SJCRH30 (cell line): ENCODE measurements at regions not wholly inside any gene's neighbourhood (a gene's known extent, or its start where the extent isn't known, plus 50 kb on each side); places are given as distances from the start of the nearest gene placed in this dataset.

Source experiments
- DNase-seq, 2 experiments: peaks; one replicate each; pipeline ENCODE4 v3.0.0-alpha.2; 2015 to 2020
- H3K27ac ChIP-seq: fragments of 250-450 bp; sonication (Bioruptor Pico); 2 replicates; pipeline ENCODE4 v1.5.1; 2020; ENCODE audit warnings: mild to moderate bottlenecking, moderate library complexity
- H3K27me3 ChIP-seq: fragments of 250-450 bp; sonication (Bioruptor Pico); 2 replicates; pipeline ENCODE4 v1.5.1; 2020; ENCODE audit warnings: mild to moderate bottlenecking, moderate library complexity
- H3K36me3 ChIP-seq: fragments of 250-450 bp; sonication (Bioruptor Pico); 2 replicates; pipeline ENCODE4 v1.5.1; 2020; ENCODE audit warnings: mild to moderate bottlenecking, moderate library complexity
- H3K4me1 ChIP-seq: fragments of 250-450 bp; sonication (Bioruptor Pico); 2 replicates; pipeline ENCODE4 v1.5.1; 2020; ENCODE audit warnings: mild to moderate bottlenecking, moderate library complexity
- H3K4me3 ChIP-seq: fragments of 250-450 bp; sonication (Bioruptor Pico); 2 replicates; pipeline ENCODE4 v1.5.1; 2020; ENCODE audit warnings: mild to moderate bottlenecking, moderate library complexity
- H3K9me3 ChIP-seq: fragments of 250-450 bp; sonication (Bioruptor Pico); replicated peaks from 2 replicates; pipeline ENCODE4 v1.5.1; 2020; ENCODE audit warnings: mild to moderate bottlenecking, moderate library complexity

GRCh38 chr6:2433711-2434110, 188.3 kb upstream of the GMDS start:
- H3K9me3 ChIP-seq = no peaks in the 10 kb centered on the region
- H3K4me1 ChIP-seq = peaks cover 22% of the 10 kb centered on the region
- DNase-seq = no peak
- no peaks in the 10 kb centered on the region for H3K36me3 ChIP-seq
- H3K27ac ChIP-seq = no peak overlapping the region
- no peak overlapping the region for H3K4me3 ChIP-seq
- no peaks in the 10 kb centered on the region for H3K27me3 ChIP-seq

- no peak overlapping the region for H3K4me3 ChIP-seq
- no peaks in the 10 kb centered on the region for H3K36me3 ChIP-seq
- H3K4me1 ChIP-seq = peaks cover 22% of the 10 kb centered on the region
- no peak overlapping the region for H3K27ac ChIP-seq
- no peak for DNase-seq
- no peaks in the 10 kb centered on the region for H3K27me3 ChIP-seq
- H3K9me3 ChIP-seq = no peaks in the 10 kb centered on the region
These were observed 187.9 kb upstream of the GMDS start for GRCh38 chr6:2433266-2433665.

DNA sequence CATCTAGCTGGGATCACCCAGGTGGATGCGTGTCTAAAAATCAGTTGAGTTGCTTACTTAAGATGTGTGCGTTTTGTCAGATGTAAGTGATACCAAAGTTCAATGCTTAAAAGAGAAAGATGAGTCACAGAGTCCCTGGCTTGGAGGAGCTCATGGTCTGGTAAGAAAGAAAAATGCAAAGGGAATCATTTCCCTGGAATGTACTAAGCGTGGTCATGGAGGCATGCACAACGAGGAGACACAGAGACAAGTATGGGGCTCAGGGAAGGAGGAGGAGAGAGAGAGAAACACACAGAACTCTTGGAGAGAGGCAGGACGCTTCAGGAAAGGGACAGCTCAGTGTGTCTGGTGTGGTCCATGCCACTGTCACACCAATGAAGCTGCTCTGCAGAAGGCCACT, 186.9 kb upstream of the GMDS start:
- Histone ChIP-seq H3K9me3 (no peaks in the 10 kb centered on the region), H3K27me3 (no peaks in the 10 kb centered on the region), H3K27ac (no peak overlapping the region), H3K4me1 (peaks cover 22% of the 10 kb centered on the region), H3K4me3 (no peak overlapping the region), H3K36me3 (no peaks in the 10 kb centered on the region)
- DNase-seq = no peak

DNA sequence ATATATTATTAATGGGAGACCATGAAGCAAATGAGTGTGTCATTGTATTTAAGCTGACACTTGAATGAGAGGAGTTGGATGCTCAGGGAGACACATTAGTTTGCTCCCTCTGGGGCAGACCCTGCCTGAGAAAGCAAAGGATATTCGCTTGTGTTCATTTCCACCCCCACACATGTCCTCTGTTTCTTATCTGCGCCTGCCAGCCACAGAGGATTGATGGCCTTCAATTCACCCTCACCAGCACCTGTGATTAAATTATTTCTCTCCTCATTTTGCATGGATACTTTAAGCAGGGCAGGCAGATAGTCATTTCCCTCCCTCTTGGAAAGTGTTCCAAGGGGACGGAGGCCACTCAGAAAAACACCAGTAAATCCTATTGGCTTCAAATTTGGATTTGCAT, 185.2 kb upstream of the GMDS start:
- no peaks in the 10 kb centered on the region for H3K27me3 ChIP-seq
- no peaks in the 10 kb centered on the region for H3K36me3 ChIP-seq
- no peak for DNase-seq
- no peak overlapping the region for H3K4me3 ChIP-seq
- H3K9me3 ChIP-seq = no peaks in the 10 kb centered on the region
- H3K4me1 ChIP-seq = peaks cover 12% of the 10 kb centered on the region
- no peak overlapping the region for H3K27ac ChIP-seq

GRCh38 chr6:2429460-2429859, 184.1 kb upstream of the GMDS start:
- DNase-seq = no peak
- peaks cover 4% of the 10 kb centered on the region; the same call in 1 of the 2 replicates for H3K4me1 ChIP-seq
- no peak overlapping the region for H3K27ac ChIP-seq
- no peaks in the 10 kb centered on the region for H3K36me3 ChIP-seq
- no peaks in the 10 kb centered on the region for H3K9me3 ChIP-seq
- H3K4me3 ChIP-seq = no peak overlapping the region
- H3K27me3 ChIP-seq = no peaks in the 10 kb centered on the region

DNA sequence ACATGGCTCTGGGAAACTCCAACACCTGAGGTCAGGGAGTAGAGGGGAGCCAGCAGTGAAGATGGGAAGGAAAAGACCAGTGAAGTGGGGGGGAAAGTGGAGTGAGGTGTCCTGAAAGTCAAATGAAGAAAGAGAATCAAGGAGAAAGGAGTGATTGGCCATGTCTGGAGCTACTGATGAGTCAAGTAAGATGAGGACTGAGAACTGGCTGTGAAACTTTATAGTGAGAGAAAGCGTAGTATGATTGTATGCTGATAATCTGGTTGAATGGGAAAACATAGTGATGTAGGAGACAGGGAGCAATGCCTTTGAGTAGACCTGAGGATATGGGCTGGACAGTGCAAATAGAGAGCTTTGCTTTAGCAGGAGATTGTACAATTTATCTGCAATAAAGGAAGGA, 183.6 kb upstream of the GMDS start:
- DNase-seq = no peak
- H3K27ac ChIP-seq = no peak overlapping the region
- no peak overlapping the region for H3K4me3 ChIP-seq
- H3K9me3 ChIP-seq = no peaks in the 10 kb centered on the region
- no peaks in the 10 kb centered on the region for H3K36me3 ChIP-seq
- H3K4me1 ChIP-seq = no peaks in the 10 kb centered on the region
- H3K27me3 ChIP-seq = no peaks in the 10 kb centered on the region

DNA sequence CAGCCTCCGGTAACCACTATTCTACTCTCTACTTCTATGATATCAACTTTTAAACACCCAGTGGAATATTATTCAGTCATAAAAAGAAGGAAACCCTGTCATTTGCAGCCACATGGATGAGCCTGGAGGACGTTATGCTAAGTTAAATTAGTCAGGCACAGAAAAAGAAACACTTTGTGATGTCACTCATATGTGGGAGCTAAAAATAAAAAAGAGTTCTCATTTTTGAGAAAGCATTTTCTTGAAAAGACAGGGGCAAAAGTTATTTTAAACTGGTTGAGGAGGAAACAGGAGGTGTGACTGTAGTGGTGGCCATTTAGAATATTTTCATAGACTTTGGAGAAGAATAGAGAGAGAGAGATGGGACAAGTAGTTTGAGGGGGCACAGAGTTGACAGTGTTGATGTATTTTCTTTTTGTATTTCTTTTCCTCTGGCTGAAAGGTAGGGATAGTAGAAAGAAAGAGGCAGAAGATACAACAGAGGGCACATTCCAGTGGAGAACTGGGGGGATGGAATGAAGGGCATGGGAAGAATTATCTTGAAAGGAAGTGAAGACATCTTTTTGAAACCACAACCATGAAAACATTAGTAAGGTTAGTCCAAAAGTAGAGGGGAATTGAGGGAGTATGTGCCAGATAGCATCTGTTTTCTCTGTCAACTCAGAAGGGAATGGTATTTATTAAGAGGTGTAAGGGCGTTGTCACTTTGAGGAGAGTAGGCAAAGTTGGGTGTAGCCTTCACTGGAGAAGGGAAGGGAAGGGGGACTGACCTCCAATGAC, 181.3 kb upstream of the GMDS start:
- no peak for DNase-seq
- H3K4me1 ChIP-seq = no peaks in the 10 kb centered on the region
- no peaks in the 10 kb centered on the region for H3K27me3 ChIP-seq
- H3K4me3 ChIP-seq = no peak overlapping the region
- H3K9me3 ChIP-seq = no peaks in the 10 kb centered on the region
- H3K36me3 ChIP-seq = no peaks in the 10 kb centered on the region
- no peak overlapping the region for H3K27ac ChIP-seq

DNA sequence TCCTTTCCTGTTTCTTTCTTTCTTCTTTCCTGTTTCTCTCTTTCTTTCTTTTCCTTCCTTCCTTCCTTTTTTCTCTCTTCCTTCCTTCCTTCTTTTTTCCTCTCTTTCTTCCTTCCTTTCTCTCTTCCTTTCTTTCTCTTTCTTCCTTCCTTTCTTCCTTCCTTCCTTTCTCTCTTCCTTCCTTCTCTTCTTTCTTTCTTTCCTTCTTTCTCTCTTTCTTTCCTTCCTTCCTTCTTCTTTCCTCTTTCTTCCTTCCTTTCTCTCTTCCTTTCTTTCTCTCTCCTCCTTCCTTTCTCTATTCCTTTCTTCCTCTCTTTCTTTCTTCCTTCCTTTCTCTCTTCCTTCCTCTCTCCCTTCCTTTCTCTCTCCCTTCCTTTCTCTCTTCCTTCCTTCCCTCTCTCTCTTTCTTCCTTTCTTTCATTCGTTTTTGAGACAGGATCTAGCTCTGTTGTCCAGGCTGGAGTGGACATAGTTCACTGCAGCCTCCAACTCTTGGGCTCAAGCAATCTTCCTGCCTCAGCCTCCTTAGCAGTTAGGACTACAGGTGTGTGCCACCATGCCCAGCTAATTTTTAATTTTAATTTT, 170.8 kb upstream of the GMDS start:
- Histone ChIP-seq H3K27me3 (no peaks in the 10 kb centered on the region), H3K36me3 (no peaks in the 10 kb centered on the region), H3K4me1 (no peaks in the 10 kb centered on the region), H3K4me3 (no peak overlapping the region), H3K9me3 (no peaks in the 10 kb centered on the region), H3K27ac (no peak overlapping the region)
- DNase-seq = no peak

DNA sequence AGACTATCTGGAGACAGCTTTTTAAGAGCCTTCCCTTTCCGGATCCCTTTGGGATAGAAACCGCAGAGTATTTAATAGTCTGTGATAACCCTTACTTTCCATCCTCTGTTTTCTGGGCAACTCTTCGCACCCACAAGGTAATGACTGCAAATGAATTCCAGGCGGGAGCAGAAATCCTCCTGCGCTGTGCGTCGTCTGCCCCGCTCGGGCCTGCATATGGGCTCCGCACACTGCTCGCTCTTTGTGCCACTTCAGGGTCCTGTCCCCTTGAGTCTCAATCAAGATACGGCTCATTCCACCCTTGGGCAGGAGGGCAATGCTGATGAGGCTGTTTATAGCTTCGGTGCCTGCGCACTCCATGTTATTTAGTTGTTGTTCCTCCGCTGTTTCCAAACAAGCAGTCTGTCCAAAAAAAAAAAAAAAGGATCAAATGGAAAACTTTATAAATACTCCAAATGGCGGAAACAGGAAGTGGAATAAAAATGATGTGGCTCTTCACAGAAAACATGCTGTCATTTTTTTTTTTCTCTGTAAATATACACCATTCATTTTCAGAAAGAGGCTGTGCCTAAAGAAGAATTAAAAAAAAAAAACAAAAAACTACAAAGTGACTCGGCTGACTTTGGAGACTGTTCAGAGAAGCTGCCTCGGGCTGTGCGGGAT, 169.6 kb upstream of the GMDS start:
- DNase-seq = no peak
- no peaks in the 10 kb centered on the region for H3K27me3 ChIP-seq

GRCh38 chr6:2412731-2413130, 167.3 kb upstream of the GMDS start:
- Histone ChIP-seq H3K4me1 (no peaks in the 10 kb centered on the region), H3K36me3 (no peaks in the 10 kb centered on the region), H3K27me3 (no peaks in the 10 kb centered on the region), H3K27ac (no peak overlapping the region), H3K4me3 (no peak overlapping the region), H3K9me3 (no peaks in the 10 kb centered on the region)
- no peak for DNase-seq

More for the DNA sequence above, 169.6 kb upstream of the GMDS start:
- no peaks in the 10 kb centered on the region for H3K36me3 ChIP-seq
- H3K9me3 ChIP-seq = no peaks in the 10 kb centered on the region
- no peaks in the 10 kb centered on the region for H3K4me1 ChIP-seq
- no peak overlapping the region for H3K4me3 ChIP-seq
- no peak overlapping the region for H3K27ac ChIP-seq

DNA sequence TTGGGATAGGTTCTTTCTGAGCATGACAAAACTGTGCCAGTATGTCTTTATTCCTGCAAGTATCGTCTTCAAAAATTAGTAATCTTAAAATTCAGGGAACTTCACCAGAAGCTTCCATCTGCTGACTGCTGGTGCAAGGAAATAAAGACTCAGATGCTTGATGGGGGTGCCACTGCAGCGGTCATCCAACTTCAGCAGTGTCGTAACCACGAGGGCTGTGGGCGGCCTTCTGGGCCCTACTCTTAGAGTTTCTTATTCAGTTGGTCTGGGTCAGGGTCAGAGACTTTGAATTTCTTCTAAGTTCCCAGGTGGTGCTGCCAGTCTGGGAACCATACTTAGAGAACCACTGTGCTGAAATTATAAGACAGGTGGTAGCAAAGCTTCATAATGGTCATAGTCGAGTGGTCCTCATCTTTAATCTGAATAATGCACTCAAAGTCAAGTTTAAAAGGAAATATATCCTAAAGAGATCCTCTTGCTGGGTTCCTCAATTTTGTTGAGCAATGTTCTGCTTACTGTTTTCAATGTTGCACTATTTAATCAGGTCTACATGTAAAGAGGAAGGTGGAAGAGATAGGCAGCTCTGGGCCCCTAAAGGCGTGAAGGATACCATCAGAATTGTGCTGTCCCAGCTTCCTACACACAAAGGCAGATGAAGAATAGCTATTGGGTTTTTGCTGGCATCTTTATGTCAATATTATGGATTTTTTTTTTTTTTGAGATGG, 165.4 kb upstream of the GMDS start:
- Histone ChIP-seq H3K9me3 (no peaks in the 10 kb centered on the region), H3K27ac (no peak overlapping the region), H3K4me1 (no peaks in the 10 kb centered on the region), H3K27me3 (no peaks in the 10 kb centered on the region), H3K4me3 (no peak overlapping the region), H3K36me3 (no peaks in the 10 kb centered on the region)
- no peak for DNase-seq

DNA sequence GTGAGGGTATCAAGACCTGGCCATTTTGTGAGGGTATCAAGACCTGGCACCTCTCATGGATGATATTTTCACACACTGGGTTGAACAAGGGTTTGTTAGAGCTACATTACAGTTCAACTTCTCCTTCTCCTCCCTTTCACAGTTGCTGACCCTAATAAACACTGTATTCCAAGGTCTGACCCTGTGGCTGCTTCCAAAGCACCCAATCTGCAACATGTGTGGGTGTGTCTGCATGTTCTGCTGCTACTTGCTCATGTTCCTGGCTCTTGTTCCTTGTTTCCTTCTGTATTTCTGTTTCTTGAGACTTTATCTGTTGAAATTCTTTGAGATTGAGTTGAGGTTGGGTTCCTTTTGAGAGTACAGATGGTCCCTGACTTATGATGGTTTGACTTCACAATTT, 162.1 kb upstream of the GMDS start:
- no peak for DNase-seq
- Histone ChIP-seq H3K27me3 (no peaks in the 10 kb centered on the region), H3K4me1 (no peaks in the 10 kb centered on the region), H3K27ac (no peak overlapping the region), H3K36me3 (no peaks in the 10 kb centered on the region), H3K4me3 (no peak overlapping the region), H3K9me3 (no peaks in the 10 kb centered on the region)

GRCh38 chr6:2404211-2404929, 159.0 kb upstream of the GMDS start:
- Histone ChIP-seq H3K4me1 (no peaks in the 10 kb centered on the region), H3K36me3 (no peaks in the 10 kb centered on the region), H3K27ac (no peak overlapping the region), H3K27me3 (no peaks in the 10 kb centered on the region), H3K9me3 (no peaks in the 10 kb centered on the region), H3K4me3 (no peak overlapping the region)
- no peak for DNase-seq

GRCh38 chr6:2403546-2403945, 158.1 kb upstream of the GMDS start:
- DNase-seq = no peak
- no peak overlapping the region for H3K27ac ChIP-seq
- no peak overlapping the region for H3K4me3 ChIP-seq
- no peaks in the 10 kb centered on the region for H3K27me3 ChIP-seq
- no peaks in the 10 kb centered on the region for H3K4me1 ChIP-seq
- no peaks in the 10 kb centered on the region for H3K36me3 ChIP-seq
- H3K9me3 ChIP-seq = no peaks in the 10 kb centered on the region
